ENCODE measurements at regions not wholly inside any gene's neighbourhood (a gene's known extent, or its start where the extent isn't known, plus 50 kb on each side); places are given as distances from the start of the nearest gene placed in this dataset.

- H3K27me3 Mint-ChIP-seq (ENCODE audit: unreplicated experiment): peaks cover 2% of the 10 kb centered on the region
- H3K36me3 Mint-ChIP-seq (ENCODE audit: unreplicated experiment): no peaks in the 10 kb centered on the region
- no peak overlapping the region for H3K27ac Mint-ChIP-seq (ENCODE audit: unreplicated experiment)
- TF ChIP-seq, protein P1, sequence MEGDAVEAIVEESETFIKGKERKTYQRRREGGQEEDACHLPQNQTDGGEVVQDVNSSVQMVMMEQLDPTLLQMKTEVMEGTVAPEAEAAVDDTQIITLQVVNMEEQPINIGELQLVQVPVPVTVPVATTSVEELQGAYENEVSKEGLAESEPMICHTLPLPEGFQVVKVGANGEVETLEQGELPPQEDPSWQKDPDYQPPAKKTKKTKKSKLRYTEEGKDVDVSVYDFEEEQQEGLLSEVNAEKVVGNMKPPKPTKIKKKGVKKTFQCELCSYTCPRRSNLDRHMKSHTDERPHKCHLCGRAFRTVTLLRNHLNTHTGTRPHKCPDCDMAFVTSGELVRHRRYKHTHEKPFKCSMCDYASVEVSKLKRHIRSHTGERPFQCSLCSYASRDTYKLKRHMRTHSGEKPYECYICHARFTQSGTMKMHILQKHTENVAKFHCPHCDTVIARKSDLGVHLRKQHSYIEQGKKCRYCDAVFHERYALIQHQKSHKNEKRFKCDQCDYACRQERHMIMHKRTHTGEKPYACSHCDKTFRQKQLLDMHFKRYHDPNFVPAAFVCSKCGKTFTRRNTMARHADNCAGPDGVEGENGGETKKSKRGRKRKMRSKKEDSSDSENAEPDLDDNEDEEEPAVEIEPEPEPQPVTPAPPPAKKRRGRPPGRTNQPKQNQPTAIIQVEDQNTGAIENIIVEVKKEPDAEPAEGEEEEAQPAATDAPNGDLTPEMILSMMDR (IDR thresholded peaks at IDR 0.05; ENCODE audit: partially characterized antibody, unreplicated experiment): no peak
- H3K9me3 Mint-ChIP-seq (ENCODE audit: unreplicated experiment): no peaks in the 10 kb centered on the region
- H3K4me1 Mint-ChIP-seq (ENCODE audit: low read depth, unreplicated experiment): peaks cover 3% of the 10 kb centered on the region
- no peak for DNase-seq
- no peak overlapping the region for H3K4me3 Mint-ChIP-seq (ENCODE audit: unreplicated experiment)
These were observed 99.9 kb downstream of the NUF2 start for GRCh38 chr1:163421701-163422100.

GRCh38 chr1:163422738-163423404 lies 101.1 kb downstream of the NUF2 start:
- H3K4me1 Mint-ChIP-seq (ENCODE audit: low read depth, unreplicated experiment): peaks cover 11% of the 10 kb centered on the region
- no peaks in the 10 kb centered on the region for H3K36me3 Mint-ChIP-seq (ENCODE audit: unreplicated experiment)
- no peaks in the 10 kb centered on the region for H3K9me3 Mint-ChIP-seq (ENCODE audit: unreplicated experiment)
- no peak overlapping the region for H3K4me3 Mint-ChIP-seq (ENCODE audit: unreplicated experiment)
- no peak for DNase-seq
- TF ChIP-seq, protein P1 (IDR thresholded peaks at IDR 0.05; ENCODE audit: partially characterized antibody, unreplicated experiment): no peak
- H3K27me3 Mint-ChIP-seq (ENCODE audit: unreplicated experiment): peaks cover 2% of the 10 kb centered on the region
- no peak overlapping the region for H3K27ac Mint-ChIP-seq (ENCODE audit: unreplicated experiment)

- no peak for DNase-seq
- Mint-ChIP-seq H3K9me3 (ENCODE audit: unreplicated experiment) (no peaks in the 10 kb centered on the region), H3K4me3 (ENCODE audit: unreplicated experiment) (no peak overlapping the region), H3K27me3 (ENCODE audit: unreplicated experiment) (no peaks in the 10 kb centered on the region), H3K36me3 (ENCODE audit: unreplicated experiment) (no peaks in the 10 kb centered on the region), H3K4me1 (ENCODE audit: low read depth, unreplicated experiment) (peaks cover 12% of the 10 kb centered on the region), H3K27ac (ENCODE audit: unreplicated experiment) (no peak overlapping the region)
- TF ChIP-seq, protein P1 (IDR thresholded peaks at IDR 0.05; ENCODE audit: partially characterized antibody, unreplicated experiment): no peak
These were observed 104.9 kb downstream of the NUF2 start for GRCh38 chr1:163426505-163427251.

GRCh38 chr1:163427279-163427678 lies 105.5 kb downstream of the NUF2 start:
- H3K27me3 Mint-ChIP-seq (ENCODE audit: unreplicated experiment): no peaks in the 10 kb centered on the region
- H3K9me3 Mint-ChIP-seq (ENCODE audit: unreplicated experiment): no peaks in the 10 kb centered on the region
- DNase-seq: peak; percentile 45
- no peak overlapping the region for H3K27ac Mint-ChIP-seq (ENCODE audit: unreplicated experiment)
- peaks cover 4% of the 10 kb centered on the region for H3K36me3 Mint-ChIP-seq (ENCODE audit: unreplicated experiment)
- peaks cover 12% of the 10 kb centered on the region for H3K4me1 Mint-ChIP-seq (ENCODE audit: low read depth, unreplicated experiment)
- no peak overlapping the region for H3K4me3 Mint-ChIP-seq (ENCODE audit: unreplicated experiment)
- TF ChIP-seq, protein P1 (IDR thresholded peaks at IDR 0.05; ENCODE audit: partially characterized antibody, unreplicated experiment): no peak
